Upper lobe of right lung (tissue), 1 donor: ENCODE measurements at regions not wholly inside any gene's neighbourhood (a gene's known extent, or its start where the extent isn't known, plus 50 kb on each side); places are given as distances from the start of the nearest gene placed in this dataset.

Experiments used
- ATAC-seq: fragments of 200-7000 bp; cut with Tn5 transposase; one replicate; pipeline ENCODE4 v1.9.1; 2020; ENCODE audit warnings: mild to moderate bottlenecking, moderate library complexity
- DNase-seq: peaks from one replicate; pipeline ENCODE4 v3.0.0-alpha.2; 2020
- H3K27ac ChIP-seq: fragments of 200-600 bp; one replicate; pipeline ENCODE4 v1.8.0; 2022
- H3K27me3 ChIP-seq: fragments of 200-600 bp; one replicate; pipeline ENCODE4 v1.8.0; 2022; ENCODE audit warnings: mild to moderate bottlenecking
- H3K36me3 ChIP-seq: fragments of 200-600 bp; one replicate; pipeline ENCODE4 v1.8.0; 2022
- H3K4me1 ChIP-seq: fragments of 200-600 bp; one replicate; pipeline ENCODE4 v1.8.0; 2022
- H3K4me3 ChIP-seq: fragments of 200-600 bp; one replicate; pipeline ENCODE4 v1.8.0; 2022; ENCODE audit warnings: mild to moderate bottlenecking
- H3K9me3 ChIP-seq: fragments of 200-600 bp; one replicate; pipeline ENCODE4 v1.8.0; 2022
- intact Hi-C: fragments of 100-400 bp; cut with DNase I; formaldehyde crosslinking; loops from one replicate; pipeline ENCODE4 v1.11.0; 2022
- TF ChIP-seq, protein P1 (sequence below): fragments of 200-600 bp; IDR thresholded peaks from one replicate; pipeline ENCODE4 v1.8.0; 2022; ENCODE audit warnings: antibody characterized with exemption
- donor health status: DM: no; HTN: yes; CAD: no; lungs with severe emphysema.

DNA sequence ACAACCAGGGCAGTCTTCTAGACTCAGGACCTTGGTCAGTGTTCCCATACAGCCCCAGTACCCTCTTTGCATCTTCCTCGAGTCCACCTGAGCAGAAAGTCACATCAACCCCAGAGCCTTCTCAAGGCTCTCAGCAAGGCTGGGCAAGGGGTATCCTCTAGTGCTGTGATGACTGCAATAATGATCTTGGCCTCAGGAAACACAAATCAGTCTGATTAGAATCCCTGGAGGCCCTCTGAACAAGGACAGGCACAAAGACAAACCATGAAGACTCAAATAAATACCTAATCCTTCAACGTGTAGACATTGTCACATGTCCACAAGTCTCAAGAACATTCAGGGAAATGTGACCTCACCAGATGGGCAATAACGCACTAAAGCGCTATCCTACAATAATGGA, 468.2 kb downstream of the TBC1D4 start:
- intact Hi-C loops = no loop called here
- H3K36me3 ChIP-seq = no peaks in the 10 kb centered on the region
- DNase-seq = no peak
- no peak for ATAC-seq
- TF ChIP-seq, protein P1, sequence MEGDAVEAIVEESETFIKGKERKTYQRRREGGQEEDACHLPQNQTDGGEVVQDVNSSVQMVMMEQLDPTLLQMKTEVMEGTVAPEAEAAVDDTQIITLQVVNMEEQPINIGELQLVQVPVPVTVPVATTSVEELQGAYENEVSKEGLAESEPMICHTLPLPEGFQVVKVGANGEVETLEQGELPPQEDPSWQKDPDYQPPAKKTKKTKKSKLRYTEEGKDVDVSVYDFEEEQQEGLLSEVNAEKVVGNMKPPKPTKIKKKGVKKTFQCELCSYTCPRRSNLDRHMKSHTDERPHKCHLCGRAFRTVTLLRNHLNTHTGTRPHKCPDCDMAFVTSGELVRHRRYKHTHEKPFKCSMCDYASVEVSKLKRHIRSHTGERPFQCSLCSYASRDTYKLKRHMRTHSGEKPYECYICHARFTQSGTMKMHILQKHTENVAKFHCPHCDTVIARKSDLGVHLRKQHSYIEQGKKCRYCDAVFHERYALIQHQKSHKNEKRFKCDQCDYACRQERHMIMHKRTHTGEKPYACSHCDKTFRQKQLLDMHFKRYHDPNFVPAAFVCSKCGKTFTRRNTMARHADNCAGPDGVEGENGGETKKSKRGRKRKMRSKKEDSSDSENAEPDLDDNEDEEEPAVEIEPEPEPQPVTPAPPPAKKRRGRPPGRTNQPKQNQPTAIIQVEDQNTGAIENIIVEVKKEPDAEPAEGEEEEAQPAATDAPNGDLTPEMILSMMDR = no peak
- H3K27ac ChIP-seq = no peak overlapping the region
- no peak overlapping the region for H3K4me3 ChIP-seq
- no peaks in the 10 kb centered on the region for H3K4me1 ChIP-seq
- no peaks in the 10 kb centered on the region for H3K9me3 ChIP-seq
- no peaks in the 10 kb centered on the region for H3K27me3 ChIP-seq

DNA sequence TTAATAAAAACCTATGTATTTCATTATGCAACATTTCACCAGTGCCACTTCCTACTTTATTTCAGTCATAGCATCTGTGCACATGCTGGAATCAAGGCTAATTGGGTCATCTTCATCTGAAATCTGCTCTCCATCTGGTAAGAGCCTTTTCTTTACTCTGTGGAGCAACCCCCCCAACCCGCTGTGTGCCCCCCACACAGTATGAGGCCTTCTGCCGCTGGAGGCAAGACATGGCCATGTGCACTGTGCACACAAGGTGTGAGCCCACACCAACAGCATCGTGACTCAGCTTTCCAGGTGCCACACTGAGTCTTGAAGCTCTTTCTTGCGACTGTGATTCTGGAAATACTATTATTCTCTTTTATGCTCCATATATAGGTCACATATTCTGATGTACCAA, 471.0 kb downstream of the TBC1D4 start:
- no peak for ATAC-seq
- TF ChIP-seq, protein P1 = no peak
- H3K4me1 ChIP-seq = no peaks in the 10 kb centered on the region

DNA sequence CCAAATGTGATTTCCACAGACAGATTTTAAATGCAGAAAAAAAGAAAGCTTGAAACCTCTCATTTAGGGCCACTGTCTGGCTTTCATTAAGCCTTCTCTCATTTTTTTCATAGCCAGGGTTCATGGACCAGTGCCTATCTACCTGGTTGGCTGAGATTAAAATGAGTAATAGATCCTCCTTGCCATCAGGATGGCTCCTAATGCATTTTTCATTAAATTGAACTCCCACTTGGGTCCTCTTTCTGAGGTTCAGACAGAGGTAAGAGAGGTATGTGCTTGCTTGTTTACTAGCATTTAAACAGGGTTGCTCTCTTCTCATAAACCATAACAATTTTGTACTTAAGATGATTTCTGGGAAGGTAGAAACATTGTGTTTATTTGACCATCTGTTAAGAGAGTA, 473.0 kb downstream of the TBC1D4 start:
- TF ChIP-seq, protein P1 = no peak
- intact Hi-C loops = no loop called here
- no peaks in the 10 kb centered on the region for H3K27me3 ChIP-seq
- H3K27ac ChIP-seq = no peak overlapping the region
- H3K4me3 ChIP-seq = no peak overlapping the region
- ATAC-seq = no peak
- DNase-seq = no peak
- no peaks in the 10 kb centered on the region for H3K36me3 ChIP-seq
- H3K4me1 ChIP-seq = no peaks in the 10 kb centered on the region
- H3K9me3 ChIP-seq = no peaks in the 10 kb centered on the region

More for the DNA sequence above, 471.0 kb downstream of the TBC1D4 start:
- Histone ChIP-seq H3K4me3 (no peak overlapping the region), H3K36me3 (no peaks in the 10 kb centered on the region), H3K9me3 (no peaks in the 10 kb centered on the region), H3K27me3 (no peaks in the 10 kb centered on the region), H3K27ac (no peak overlapping the region)
- intact Hi-C loops = no loop called here
- no peak for DNase-seq

DNA sequence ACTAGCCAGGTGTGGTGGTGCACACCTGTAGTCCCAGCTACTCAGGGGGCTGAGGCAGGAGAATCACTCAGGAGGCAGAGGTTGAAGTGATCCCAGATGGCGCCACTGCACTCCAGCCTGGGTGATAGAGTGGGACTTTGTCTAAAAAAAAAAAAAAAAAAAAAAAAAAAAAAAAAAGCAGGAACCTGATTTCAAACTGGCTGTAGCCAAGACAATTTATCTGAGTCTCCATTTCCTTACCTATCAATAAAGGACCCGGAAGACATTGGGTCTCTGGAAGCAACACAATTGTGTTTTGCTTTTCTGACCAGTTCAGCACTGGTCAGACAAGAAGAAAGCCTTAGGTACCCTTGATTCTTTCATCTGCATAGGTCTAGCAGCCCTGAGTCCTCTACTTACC, 491.0 kb downstream of the TBC1D4 start:
- Histone ChIP-seq H3K4me1 (no peaks in the 10 kb centered on the region), H3K27me3 (no peaks in the 10 kb centered on the region), H3K36me3 (no peaks in the 10 kb centered on the region), H3K9me3 (no peaks in the 10 kb centered on the region), H3K27ac (no peak overlapping the region), H3K4me3 (no peak overlapping the region)
- DNase-seq = no peak
- TF ChIP-seq, protein P1 = no peak
- ATAC-seq = no peak
- intact Hi-C loops = no loop called here

DNA sequence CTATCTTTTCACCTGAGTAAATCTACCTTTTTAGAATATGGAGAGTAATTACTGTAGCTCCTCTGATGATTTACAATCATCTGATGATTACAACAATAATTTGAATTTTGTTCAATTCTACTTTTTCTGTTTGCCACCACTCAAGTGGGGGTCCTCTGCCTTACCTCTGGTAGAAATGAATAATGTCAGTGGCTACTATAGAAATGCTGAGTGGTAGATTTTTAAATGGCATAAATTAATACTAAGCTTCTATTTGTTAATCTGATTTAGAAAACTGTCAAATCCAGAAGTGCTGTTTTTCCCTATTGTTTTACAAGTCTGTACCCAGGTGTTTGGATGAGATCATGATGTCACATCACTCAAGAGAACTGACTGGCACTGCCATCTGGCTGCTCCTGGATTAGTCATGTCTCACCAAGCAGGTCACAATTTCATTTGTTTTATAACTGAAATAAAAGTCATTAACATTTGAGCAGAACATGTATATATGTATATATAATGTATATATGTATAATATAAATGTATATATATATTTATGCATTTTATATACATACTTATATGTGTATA, 494.8 kb downstream of the TBC1D4 start:
- Histone ChIP-seq H3K27me3 (no peaks in the 10 kb centered on the region), H3K4me3 (no peak overlapping the region), H3K9me3 (no peaks in the 10 kb centered on the region), H3K36me3 (no peaks in the 10 kb centered on the region), H3K4me1 (no peaks in the 10 kb centered on the region), H3K27ac (no peak overlapping the region)
- intact Hi-C loops = no loop called here
- TF ChIP-seq, protein P1 = no peak
- DNase-seq = no peak
- ATAC-seq = no peak

DNA sequence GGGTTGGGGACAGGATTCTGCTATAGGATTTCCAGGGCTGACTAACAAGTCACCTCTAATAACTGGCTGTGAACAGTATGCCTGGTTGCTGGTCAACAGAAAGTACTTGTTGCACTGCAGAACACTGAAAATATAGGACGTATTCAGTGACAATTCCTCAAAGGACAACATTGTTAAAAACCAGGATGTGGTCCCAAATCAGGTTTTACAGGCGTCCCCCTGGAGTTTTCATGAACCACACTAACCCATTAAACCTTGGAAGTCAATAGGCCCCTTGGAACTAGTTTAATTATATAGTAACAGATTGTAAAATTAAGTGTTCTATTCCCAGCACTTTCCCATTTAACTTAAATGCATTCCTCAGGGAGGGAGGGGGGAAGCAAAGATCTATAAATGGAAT, 495.4 kb downstream of the TBC1D4 start:
- Histone ChIP-seq H3K36me3 (no peaks in the 10 kb centered on the region), H3K4me1 (no peaks in the 10 kb centered on the region), H3K27ac (no peak overlapping the region), H3K4me3 (no peak overlapping the region), H3K9me3 (no peaks in the 10 kb centered on the region), H3K27me3 (no peaks in the 10 kb centered on the region)
- intact Hi-C loops = no loop called here
- TF ChIP-seq, protein P1 = no peak
- ATAC-seq (no peak), DNase-seq (no peak)
